Activated T-cell treated with anti-CD3 and anti-CD28 coated beads for 24 hours (primary cell): ENCODE measurements at regions not wholly inside any gene's neighbourhood (a gene's known extent, or its start where the extent isn't known, plus 50 kb on each side); places are given as distances from the start of the nearest gene placed in this dataset.

Experiments
- DNase-seq: peaks from one replicate; pipeline ENCODE4 v3.0.0-alpha.2; 2020; ENCODE audit warnings: low read depth

DNA sequence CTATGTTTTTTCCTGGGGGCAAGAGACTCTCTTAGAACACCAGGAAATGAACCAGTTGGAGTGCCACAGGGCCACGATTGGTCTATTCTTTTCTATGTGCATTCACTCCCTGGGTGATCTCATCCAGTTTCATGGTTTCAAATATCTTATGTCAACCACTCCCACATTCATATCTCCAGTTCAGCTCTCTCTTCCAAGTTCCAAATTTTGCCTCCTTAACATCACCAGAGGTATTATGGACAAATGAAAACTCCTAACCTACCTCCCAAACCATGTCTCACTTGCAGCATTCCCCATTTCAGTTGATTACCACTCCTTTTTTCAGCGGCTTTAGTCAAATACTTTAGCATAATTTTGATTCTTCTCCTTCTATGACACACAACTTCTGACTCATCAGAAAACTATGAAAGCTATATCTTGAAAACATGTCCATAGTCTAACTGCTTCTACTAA, 203.1 kb upstream of the SEMA6D start:
- DNase-seq, result no peak

DNA sequence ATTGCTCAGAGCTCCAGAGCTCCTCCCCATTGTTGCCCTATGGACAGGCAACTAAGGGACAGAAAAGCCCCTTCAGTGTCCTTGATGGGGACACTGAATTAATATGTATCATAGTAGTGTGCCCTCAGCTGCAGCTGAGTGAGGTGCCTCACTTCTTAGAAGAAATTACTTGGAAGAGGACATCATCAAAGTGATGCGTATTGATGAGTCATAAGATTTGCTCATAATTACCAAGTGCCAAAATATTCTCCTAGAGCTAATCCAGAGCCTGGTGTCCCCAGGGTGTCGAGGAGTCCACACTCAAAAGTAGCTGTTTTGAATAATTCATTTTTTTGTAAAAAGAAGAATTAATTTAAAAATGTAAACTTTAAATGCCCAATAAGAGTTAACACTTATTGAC, 200.7 kb upstream of the SEMA6D start:
- DNase-seq, result no peak

DNA sequence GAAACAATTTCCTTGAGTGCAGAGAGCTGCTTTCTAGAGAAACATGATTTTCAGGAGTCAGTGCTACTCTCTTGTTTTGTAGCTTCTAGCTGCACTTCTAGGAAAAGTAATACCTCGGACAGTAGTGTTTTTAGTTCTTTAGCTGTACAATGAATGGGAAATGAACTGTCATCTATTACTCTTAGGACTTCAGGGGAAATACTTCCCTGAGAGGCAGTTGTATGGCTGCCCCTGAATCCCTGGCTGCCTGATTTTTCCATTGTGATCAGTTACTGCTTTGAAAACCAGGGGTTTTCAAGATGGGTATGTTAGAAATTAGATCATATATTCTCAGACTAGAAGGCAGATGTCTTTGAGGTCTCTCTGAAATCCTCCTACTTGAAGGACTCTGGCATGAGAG, 200.3 kb upstream of the SEMA6D start:
- DNase-seq, result no peak

DNA sequence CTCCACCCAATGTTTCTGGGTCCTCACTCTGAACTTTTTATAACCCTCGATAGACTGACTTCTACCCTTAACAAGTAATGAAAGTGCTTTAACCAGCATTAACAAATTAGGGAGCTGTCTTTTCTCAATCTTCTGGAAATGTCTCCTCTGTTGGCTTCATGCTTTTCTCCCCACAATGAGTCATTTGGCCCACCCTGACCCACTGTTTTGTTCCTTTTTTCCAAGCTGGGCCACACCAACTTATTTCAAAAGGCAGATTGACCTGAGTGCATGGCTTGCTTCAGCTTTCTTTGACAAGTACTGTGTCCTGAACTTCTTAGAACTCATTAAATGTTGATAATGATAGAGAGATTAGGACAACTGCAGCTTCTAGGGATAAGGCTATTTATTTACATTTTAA, 199.6 kb upstream of the SEMA6D start:
- no peak for DNase-seq

DNA sequence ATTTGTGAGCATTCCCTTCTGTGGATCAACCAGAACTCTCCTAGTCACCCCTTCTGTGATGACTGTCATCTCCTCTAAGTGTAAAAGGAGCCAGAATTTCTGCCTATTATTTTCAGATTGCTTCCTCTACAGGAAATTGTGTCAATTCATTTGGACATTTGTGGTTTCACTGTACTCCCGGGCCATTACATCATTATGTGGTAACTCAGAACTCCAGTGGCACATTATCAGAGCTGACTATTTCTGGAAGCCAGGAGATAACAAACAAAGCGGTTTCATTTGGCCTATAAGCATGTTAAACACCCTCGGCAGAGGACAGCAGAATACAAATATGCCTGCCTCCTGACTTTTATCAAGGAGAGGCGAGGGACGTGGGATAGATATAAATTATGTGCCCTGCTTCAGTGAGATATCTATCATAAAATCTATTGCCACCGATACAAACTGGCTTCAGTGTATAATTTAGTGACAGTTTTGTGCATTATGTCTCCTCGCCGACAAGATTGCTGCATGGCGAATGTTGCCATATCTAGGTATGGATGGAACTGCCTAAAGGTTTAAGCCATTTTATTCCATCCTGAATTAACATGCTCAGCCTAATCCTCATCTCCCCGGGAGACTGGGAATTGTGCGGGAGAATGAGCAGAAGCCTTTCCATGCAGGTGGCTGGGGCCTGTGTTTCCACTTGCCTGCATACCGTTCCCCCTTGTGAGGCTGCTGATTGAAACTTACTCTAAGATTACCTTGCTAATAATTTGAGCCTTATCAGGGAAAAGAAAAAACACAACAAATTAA, 193.4 kb upstream of the SEMA6D start:
- no peak for DNase-seq

DNA sequence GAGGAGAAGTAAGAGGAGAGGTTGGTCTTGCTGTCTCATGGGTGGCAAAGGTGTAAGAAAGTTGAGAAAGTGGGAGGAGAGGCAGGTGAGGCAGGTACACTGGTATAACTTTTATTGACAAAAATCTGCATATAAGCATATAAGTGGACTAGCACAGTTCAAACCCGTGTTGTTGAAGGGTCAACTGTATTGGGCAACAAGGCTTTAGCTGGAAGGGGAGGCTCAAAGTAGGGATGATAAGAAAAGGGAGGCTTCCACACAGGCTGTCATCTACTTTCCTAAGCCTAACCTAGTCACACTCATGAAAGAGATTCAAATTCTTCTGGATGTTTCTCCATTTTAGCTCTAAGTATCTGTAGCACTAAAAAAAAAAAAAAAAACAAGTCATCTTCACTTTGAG, 188.1 kb upstream of the SEMA6D start:
- no peak for DNase-seq

DNA sequence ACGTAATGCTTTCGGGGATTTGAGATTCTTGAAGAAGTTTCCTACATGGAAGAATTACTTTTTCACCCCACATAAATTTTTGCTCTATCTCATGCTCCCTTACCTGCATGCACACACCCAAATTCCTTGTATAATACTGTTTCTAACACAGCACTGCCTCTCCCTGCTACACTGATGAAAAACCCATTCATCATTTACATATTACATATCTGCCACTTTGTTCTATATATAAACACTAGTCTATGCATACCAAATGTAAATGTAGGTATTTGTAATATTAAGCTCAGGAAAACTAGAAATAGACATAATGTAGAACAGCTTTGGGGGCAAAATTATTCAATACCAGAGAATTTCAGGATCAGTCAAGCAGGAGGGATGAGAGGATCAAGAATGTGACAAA, 182.6 kb upstream of the SEMA6D start:
- DNase-seq, result no peak

DNA sequence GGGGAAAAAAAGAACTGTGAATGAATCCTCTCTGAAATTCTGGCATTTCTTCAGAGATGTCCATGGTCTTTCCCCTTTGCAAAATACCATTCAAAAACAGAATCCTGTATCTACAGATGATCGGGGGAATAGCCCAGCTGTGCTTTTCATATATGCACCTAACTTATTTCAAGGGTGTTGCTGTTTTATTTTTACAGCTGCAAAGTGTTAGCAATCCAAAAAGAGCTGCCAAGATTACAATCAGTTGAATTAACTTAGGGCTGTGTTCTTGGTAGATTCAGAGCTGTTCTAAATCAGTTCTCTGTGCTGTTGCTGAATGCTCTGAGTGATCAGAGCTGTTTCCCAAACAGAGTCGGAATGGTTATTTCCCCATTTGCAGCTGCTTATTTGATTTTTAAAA, 175.7 kb upstream of the SEMA6D start:
- DNase-seq, result no peak

DNA sequence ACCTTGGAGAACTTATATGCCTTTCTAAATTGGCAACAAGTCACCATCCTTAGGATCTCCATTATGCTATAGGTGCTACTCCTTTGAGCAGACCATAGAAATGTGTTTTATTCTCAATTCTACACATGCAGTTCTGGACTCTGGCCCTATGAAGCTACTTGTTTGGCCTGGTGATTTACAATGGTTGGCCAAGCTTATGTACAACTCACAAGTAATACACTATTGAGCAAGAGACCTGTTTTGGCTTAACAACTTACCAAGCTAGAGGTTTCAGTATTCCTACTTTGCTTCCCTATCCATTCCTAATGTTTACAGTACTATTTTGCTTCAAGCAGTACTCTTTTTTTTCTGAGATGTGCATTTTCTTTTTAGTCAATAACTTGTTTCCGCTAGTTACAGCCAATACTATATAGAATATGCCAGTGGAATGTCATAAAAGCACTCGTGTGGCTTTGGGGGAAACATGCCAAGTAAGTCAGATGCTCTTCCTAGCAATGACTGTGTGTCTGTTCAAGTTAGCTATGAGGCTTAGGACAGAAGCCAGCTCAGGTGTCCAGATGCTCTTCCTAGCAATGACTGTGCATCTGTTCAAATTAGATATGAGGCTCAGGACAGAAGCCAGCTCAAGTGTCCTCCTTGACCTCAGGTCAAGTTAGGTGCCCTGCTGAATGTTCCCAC, 174.9 kb upstream of the SEMA6D start:
- DNase-seq, result no peak

DNA sequence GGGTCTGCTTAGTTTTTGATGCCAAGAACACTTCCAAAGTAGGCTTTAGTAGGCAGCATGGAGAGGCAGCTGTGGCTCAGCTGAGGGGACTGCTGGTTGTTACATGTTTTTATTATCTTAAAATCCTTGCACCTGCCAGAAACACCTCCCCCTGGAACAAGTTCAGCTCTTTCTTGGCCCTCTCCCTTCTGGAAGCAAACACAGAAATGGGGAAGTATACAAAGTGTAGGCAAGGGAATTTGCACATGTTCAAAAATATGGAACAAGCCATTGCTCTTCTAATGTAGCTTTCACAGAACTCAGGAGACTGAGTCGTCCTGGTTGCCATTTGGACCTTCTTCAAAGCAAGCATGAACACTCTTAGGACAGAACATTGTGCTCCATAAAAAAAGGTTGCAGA, 169.1 kb upstream of the SEMA6D start:
- no peak for DNase-seq

DNA sequence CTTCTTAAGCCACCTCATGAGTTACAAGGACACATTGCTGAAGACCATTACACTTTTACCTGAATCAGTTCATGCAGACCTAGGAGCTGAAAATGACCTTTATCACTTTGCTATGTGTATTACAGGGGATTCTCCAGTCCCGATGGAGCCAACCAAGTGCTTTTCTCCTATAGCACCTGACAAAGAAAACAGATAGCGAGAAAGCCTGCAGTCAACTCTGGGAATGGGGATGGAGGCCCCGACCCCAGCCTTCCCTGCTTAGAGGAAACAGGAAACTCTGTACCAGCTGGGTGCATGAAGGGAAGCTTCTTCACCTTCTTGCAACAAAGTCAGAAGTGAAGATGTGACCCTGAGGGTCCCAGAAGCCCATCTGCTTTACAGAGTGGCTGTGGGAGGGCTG, 168.3 kb upstream of the SEMA6D start:
- no peak for DNase-seq

DNA sequence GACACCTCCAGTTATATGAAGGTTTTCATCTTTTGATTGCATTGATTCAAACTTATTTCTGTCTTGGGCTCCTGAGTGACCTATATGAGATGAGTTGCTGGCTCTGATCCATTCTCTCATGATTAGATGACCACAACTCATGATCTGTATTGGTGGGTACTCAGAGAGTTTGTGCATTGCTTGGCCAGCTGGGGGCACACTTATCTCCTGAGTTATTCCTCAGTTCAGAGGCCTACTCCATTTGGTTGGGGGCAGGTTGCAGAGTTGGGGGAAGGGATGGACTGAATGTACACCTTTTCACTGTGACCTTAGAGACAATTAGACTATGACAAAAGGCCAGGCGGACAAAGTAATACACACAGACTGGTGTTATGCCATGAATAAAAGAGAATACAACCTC, 166.2 kb upstream of the SEMA6D start:
- no peak for DNase-seq

DNA sequence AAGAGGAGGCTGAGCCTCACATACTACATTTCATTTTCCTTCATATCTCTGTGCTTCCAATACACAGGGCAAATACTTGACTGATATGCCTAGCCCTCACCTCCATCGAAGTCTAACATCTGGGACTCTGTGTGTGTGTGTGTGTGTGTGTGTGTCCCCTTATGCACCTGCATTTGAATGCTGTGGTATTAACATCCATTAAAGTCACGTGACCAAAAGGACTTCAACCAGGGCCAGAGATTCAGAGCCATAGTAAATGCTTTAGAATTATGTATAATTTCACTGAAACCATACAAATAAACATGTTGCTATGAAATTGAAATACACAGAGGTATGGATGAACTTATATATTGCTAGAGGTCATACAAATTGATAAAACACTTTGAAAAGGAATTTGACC, 165.8 kb upstream of the SEMA6D start:
- no peak for DNase-seq

DNA sequence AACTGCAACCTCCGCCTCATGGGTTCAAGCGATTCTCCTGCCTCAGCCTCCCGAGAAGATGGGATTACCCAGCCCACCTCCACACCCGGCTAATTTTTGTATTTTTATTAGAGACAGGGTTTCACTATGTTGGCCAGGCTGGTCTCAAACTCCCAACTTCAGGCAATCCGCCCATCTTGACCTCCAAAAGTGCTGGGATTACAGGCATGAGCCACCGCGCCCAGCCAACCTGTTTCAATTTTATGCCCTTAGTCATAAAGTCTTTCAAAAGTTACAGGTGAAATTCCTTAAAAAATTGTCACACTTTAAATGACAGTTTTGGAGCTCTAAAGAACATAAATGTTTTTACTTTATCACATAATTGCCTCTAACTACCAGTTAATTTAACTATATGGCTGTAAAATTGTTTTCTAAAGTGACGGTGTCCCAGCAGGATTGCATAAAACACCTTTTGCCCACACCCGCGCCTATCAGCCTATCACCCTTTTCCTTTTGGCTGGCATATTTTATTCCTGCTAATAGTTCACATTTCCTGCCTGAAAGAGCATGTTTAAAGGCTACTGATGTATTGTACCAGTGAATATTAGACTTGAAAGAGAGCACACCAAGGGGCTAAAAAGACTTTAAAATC, 164.2 kb upstream of the SEMA6D start:
- no peak for DNase-seq

DNA sequence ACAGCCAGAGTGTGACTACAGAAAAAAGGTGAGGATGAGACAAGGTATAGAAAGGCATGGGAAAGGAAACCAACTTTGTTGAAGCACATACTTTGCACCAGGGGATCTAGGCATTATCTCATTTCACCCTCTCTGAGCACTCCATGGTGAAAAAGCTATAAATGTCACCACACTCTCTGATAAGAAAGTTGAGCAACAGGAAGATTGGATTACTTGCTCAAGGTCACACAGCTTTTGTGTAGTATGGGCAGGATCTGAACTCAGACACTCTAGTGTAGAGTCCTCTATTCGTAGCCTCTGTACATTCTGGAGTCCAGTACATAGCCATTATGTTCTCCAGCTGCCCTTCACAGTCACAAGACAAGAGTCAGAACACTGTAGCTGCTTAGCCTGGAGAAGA, 163.4 kb upstream of the SEMA6D start:
- DNase-seq, result no peak

DNA sequence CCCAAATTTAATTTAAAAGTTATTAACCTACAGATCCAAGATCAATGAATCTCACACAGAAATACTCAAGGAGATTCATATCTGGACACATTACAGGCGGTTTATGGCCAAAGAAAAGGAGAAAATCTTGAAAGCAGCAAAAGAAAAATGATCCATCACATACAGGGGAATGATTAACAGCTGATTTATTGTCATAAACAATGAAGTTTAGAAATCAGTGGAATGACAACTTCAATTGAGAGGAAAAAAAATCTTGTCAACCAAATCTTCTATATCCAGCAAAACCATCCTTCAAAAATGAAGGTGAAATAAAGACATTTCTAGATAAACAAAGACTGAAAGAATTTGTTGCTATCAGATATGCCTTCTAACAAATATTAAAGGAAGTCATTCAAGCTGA, 156.2 kb upstream of the SEMA6D start:
- DNase-seq, result no peak

DNA sequence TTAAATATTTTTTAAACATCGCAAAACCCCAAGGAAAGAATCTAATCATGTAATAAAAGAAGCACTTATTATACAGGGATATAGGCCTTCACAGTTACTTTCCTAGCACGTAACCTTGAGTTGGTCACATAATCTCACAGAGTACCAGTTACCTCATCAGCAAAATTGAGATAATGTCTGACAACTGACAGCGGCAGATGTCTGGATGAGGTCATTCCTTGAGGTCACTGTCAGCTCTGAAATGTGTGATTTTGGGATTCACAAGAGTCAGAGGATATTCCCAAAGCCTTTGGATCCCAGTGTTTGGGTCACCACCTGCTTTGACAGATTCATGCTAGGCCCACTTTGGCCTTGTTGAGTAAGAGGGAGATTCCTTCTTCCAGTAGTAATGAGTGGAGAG, 151.4 kb upstream of the SEMA6D start:
- no peak for DNase-seq

DNA sequence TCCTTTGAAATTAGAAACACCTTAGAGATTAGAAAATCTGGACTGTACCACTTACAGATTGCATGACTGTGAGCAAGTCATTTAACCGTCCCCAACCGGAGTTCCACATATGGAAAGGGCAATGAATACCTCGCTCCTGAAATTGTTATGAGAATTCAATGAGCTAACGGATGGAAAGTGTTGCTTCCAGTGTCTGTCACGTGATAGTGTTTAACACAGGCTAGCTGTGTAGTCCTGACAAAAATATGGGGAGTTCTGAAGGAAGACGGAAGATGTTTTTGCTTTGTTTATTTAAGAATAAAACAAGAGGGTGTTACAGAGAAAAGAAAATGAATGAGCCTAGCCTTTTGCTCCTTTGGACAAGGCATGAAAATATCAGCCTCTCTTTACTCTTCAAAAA, 150.7 kb upstream of the SEMA6D start:
- DNase-seq, result no peak

DNA sequence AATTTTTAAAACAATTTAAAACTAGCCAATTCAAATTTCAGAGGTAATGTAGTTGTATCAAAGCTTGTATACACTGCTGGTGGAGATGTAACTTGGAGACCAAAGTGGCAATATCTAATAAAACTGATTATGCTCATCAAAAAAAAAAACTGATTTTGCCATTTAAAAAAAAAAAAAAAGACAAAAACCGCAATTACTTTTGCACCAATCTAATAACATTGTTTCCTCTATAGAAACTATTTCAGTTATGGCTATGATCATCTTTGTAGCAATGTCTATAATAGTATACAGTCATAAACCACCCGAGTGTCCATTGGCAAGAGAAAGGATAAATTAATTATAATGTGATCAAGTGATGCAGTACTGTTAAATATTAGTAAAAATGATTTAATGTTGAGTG, 149.3 kb upstream of the SEMA6D start:
- no peak for DNase-seq

DNA sequence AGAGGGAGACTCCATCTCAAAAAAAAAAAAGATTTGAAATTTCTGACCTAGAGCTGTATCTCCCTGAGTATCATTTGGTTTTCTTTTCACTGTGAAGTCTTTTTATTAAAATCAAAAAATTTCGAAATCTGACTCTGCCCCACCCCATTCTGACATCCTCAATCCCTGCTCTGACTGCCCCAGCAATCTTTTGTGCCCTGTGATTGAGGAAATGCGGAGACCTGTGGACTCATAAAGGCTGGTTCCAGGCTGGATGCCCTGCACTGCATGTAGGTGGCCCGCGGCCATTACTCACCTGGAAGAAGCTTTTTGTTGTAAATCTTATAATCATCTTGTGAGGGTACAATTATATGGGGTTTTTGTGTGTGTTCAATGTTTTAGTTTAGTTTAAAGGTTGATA, 147.3 kb upstream of the SEMA6D start:
- no peak for DNase-seq

DNA sequence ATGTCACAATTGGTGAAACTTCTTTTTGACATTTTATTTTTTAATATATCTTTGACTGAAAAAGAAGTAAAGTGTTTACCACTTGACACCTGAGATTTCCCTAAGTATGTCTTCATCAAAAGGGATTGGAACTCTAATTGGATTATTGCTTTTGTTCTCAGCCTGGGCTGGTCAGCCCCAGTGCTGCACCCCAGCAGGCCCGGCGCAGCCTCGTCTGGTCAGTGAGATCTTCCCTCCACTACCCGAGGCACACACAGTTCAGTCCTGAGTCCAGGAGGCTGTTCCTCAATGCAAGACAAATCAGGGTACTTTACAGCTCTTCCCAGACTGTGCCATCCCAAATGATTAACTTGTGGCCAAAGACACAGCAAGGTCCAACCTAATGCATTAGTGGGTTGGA, 146.9 kb upstream of the SEMA6D start:
- DNase-seq, result no peak

DNA sequence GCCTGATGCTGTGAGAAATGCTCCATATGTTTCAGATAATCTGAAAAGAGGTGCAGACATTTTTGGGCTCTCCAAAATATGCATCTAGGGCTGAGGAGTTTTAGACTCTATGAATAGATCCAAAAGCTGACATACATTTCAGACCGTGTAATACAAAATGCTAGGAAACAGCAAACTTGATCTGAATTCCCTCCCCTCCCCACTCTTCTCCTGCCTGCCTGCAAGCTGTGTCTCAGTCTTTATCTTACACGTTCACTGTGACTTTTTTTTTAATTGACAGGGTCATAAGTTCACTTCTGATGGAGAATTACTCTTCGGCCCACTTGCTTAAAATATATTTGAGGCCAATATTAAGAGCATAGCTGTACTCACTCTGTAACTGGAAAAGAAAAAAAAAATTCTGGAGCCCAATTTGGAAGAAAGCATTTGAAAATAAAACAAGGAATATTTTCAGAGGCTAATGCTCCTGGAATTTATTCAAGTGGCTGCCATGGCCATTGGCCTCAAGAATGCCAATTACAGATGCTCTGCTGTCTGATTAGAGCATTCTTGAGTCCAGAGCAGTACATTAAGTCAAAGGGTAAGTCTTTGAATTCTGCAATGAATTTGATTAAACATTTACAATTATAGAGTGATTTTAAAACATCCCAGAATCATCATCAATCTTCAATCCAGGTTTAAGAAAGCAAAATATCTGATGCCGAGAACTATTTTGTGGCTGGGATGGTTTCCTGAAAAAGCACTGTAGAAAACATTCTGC, 146.2 kb upstream of the SEMA6D start:
- DNase-seq, result no peak

DNA sequence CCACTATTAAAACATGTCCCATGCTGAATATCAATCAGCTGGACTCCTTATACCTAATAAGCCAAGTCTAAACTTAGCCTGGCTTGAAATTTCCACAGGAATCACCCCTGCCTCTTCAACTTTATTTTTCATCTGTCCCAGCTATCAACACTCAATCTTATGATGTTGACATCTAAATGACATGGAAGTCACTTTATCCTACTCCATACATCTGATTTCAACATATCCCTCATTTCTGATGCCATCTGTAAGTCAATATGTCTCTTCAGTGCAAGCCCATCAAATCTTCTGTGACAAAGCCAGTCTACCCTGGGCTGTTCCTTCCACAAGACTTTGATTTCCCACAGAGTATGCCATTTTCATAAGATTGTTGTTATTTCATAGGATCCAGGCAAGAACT, 143.6 kb upstream of the SEMA6D start:
- no peak for DNase-seq
